Cardiac septum (tissue), 1 donor: ENCODE measurements at regions not wholly inside any gene's neighbourhood (a gene's known extent, or its start where the extent isn't known, plus 50 kb on each side); places are given as distances from the start of the nearest gene placed in this dataset.

Experiments
- DNase-seq: peaks from one replicate; pipeline ENCODE4 v3.0.0-alpha.2; 2020; ENCODE audit warnings: low spot score
- intact Hi-C: fragments of 100-400 bp; cut with DNase I; formaldehyde crosslinking; loops from one replicate; pipeline ENCODE4 v1.14.0; 2022
- donor health status: DM: no; HTN: no; CAD: no.

DNA sequence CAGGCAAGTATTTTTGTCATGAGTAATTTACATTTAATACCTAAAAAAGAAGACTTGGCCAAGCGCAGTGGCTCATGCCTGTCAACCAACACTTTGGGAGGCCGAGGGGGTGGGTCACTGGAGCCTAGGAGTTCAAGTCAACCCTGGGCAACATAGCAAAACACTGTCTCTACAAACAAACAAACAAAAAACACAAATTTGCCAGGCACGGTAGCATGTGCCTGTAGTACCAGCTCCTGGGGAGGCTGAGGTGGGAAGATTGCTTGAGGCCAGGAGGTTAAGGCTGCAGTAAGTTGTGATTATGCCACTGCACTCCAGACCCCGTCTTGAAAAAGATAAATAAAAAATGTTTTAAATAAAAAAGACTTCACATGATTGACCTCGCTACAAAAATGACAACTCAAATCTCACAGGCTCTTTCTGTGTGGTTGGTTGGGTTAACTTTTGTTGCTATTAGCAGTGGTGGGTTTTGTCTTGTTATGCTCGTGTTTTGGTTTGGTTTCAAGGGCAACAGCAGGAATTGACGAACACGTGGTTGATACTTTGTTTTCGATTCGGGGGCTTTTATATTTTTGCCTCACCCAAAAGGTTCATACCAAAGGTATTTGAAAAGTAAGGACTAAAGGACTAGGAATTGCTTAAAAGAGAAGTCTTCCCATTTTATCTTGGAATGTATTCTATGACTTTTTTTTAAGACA is 227.2 kb upstream of the MKLN1 start:
- intact Hi-C loops: loop anchor here (10.0 kb wide), 1 partner anchor 206 kb away; no protein-coding TSS in a partner anchor
- no peak for DNase-seq

DNA sequence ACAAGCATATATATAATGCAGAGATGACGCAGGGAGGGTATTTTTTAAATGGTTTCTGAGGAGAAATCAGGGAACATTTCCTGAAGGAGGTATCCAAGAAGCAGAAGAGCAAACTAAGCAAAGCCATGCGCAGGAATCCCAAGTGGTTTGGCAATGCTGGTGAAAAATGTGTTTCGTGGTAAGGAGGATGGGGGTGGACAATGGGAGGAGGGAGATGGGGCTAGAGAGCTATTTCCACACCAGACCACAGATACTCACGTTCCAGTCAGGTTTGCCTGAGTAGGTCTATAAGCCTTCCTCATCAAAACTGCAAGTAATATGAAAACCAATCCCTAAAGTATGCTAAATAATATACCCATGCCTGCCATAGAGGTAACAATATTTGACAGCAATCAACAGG is 223.7 kb upstream of the MKLN1 start:
- no peak for DNase-seq
- intact Hi-C loops: loop anchor here (2.0 to 10.0 kb wide), 2 partner anchors 27 to 209 kb away; no protein-coding TSS in a partner anchor

DNA sequence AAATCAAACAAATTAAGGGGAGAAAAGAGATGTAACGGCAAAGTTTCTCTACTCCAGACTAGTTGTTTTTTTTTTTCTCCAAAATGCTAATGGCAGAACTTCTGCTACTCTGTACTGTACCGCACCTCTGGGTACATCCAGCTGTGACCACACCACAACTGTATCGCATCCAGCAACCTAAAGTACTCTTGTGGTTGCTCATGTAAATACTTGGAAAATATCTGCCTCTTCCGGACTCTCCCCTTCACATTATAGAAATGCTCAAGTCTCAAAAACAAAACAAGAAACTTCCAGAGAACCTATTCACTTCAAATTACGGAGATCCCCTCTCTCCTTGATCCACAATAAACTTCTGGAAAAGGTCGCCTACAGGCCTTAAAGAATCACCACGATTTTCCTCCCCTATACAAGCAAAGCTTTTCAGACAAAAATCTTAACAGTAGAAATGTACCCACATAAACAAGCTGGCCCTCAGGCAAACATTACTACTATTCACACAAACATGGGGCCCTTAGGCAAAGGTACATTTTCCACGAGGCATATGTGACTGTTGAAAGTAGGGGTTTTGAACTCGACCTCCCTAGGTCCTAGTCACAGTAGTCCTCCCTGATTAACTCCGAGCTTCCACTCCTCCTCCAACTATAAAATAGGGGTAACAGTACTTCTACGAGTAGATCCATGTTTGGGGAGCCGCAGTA is 222.9 kb upstream of the MKLN1 start:
- DNase-seq: no peak

DNA sequence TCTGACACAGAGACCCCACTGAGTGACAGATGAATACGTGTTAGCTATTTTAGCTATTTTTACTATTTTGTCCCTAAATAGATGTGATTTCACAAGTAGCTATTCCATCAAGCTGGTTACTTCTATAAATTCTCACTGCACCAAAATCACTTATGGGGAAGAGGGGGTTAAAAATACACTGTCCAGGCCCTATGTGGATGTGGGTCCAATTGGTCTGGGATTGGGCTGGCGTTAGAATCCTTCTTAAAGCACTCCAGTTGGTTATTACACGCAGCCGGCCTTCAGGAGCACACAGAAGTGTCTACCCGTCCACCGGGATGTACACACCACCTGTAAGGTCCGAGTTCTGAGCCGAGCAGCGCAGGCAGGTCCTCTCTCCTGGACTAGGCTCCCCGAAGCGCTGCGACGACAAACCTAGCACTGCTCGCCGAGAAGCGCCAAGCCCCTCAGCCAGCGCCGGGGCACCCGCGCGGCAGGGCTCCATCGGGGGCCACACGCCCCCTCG is 222.3 kb upstream of the MKLN1 start:
- intact Hi-C loops: loop anchor here (2.0 to 10.0 kb wide), 4 partner anchors 29 to 211 kb away; no protein-coding TSS in a partner anchor

More for the DNA sequence above, 222.9 kb upstream of the MKLN1 start:
- intact Hi-C loops: loop anchor here (2.0 to 10.0 kb wide), 4 partner anchors 28 to 210 kb away; no protein-coding TSS in a partner anchor

DNA sequence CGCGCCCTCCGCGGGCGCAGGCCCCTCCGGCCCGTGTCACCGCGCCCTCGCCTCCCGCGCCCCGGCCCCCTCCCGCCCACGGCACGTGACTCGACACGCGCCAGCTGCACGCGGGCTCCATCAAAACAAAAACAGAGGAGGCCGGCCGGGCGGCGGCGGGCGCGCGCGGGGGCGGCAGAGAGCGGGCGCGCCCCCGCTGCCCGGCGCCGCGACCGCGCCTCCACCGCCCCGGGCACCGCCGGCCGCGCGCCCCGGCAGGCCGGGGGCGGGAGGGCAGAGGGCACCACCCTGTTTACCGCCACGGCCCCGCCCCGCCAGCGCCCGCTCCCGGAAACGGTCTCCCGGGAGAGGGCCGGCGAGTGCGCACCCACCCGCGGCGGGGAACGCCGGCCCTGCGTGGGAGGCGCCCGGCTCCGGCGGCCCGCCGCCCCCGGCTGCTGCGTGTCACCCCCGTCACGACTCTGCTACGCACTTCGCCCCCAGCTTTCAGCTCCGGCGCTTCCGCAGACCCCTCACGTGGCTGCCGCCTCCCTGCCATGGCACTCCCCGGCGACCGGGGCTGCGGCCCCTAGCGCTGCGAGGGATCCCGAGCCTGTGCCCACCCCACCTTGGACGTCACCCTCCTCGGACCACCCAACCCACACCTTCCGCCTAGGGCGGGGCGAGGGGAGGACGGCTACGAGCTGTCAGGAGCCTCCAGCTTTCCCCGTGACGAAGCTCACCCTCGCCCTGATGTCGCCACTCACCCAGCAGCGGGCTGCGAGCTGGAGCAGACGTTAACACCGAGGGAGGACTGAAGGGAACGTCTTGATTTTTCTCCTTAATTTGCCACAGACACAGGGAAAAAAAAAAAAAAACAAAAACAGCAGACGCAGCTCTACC is 221.6 kb upstream of the MKLN1 start:
- intact Hi-C loops: loop anchor here (2.0 to 10.0 kb wide), 5 partner anchors 29 to 211 kb away; no protein-coding TSS in a partner anchor
- peak; percentile 93 for DNase-seq

More for the DNA sequence above, 222.3 kb upstream of the MKLN1 start:
- no peak for DNase-seq

DNA sequence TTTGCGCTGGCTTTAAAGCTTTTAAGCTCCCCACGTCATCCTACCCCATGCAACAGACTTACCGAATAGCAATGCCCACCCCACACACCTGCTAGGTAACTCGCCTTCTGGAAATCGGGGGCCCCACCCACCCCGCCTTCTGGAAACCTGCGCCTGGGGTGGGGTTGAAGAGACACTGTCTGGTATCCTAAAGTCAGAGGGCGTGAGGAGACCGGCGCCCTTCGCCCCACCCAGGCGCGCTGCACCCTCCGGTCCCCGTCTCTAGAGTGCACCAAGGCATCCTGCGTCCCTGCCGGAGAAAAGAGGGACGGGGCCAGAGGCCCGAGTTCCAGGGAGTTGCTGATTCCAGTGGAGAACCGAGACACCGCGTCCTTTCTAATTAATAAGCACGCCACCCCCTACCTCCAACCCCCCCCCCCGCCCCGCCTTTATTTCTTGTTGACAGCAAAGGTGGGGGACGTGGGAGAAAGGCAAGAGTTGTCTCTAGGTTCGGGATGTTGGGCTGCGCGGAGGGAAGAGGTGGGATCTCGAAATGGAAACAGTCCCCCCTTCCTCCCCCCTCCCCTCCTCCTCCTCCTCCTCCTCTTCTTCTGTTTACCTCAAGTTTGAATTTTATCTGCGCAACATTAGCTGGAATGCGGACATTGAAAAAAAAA is 220.9 kb upstream of the MKLN1 start:
- no peak for DNase-seq
- intact Hi-C loops: loop anchor here (2.0 to 10.0 kb wide), 4 partner anchors 125 to 212 kb away; no protein-coding TSS in a partner anchor

DNA sequence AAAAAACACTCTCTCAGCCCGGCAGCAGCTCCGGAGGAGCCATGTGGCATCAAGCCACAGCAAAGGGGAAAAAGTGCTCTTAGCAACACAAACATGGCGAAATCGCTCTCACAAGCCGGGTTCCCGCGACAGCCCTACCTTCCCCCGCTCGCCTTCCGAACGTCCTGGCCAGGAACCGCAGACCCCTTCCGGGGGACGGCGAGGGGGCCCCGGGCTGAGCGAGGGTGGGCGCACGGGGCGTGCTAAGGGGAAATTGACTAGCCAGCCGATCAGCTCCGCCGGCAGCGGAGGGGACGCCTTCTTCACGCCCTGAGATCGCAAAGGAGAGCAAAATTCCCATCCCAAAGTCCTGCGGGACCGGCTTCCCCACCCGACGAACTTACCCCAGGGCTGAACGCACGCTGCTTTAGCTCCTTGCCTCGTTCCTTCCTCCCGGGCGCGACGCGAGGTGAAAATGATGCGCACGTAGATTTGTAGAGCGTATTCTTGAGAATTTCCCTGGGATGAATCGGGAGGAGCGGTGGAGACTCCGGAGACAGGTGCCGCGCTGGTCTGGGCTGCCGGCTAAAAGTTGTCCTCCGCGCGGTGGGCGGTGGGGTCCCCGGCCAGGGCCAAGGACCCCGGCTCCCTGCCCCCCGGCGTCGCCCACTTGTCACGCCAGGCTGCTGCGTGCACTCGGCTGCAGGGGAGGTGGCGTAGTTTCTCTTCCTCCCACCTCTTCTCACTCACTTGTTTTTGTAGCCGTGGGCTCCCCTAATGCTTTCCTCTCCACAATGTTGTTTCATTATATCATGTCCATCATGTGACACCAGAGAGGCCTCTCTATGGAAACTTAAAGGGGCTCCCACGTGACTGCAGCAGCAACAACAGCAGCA is 220.1 kb upstream of the MKLN1 start:
- DNase-seq: peak; percentile 86
- intact Hi-C loops: loop anchor here (2.0 to 10.0 kb wide), 4 partner anchors 125 to 213 kb away; no protein-coding TSS in a partner anchor

DNA sequence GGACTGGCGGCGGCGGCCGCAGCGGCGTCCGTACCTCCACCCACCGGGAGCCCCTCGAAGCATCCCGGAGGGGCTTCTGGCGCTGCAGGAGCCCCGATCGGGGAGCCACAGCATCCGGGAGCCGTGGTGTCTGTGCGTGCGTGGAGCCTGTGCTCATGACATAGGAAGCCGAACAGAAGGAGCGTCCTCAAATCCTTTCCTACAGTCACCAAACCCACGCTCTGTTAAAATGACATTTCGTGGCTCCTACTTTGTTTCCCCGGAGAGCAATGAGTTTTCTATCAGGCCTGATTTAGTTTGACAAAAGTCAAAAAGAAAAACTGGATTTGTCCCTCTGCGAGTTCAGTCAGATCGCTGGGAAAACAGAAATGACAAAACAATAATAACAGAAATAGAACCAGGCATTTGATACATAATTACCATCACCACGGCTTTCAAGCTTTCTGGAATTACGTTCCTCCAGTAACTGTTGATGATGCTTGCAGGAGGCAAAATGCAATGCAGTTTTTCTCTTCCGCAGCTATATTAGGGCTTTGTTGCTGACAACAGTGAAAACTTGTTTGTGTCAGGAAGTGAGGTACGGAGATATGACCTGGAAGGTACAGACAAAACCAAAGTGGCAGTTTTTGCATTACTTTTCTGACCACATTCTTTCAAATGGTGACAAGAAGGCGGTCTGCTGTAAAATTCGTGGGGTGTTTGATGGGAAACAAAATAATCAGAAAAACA is 219.3 kb upstream of the MKLN1 start:
- intact Hi-C loops: loop anchor here (5.0 to 10.0 kb wide), 3 partner anchors 124 to 214 kb away; no protein-coding TSS in a partner anchor
- no peak for DNase-seq

DNA sequence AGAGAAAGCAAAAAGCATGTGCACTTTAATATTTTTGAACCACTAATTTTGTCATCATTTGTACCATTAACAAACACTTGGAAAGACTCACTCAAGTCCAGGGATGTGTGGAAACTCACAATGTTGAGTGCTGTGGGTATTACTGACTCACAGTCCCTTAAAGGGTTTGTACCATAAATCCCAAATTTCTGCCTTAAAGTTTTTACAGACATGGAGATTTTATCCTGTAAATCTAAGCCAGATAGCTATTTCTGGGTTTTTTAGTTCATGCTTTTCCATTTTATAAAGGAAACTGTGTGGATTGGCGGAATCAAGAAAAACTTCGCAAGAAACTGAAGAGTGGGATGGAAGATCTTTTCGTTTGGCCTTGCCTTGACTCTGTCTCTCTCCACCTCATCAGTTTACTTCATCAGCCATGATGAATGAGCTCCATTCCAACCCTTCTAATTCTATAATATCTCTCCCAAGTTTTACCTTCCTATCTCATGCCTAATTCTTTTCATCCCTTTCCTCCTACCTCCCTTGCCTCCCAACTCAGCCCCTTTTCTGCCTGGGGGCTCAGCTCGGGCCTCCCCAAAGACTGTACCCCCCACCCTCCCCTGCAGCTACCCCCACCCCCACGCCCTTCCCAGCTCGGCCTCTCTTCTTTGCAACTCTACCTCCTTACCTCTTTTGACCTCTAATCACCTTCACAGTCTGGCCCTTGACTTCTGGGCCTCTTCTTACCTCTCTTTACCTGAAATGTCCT is 218.5 kb upstream of the MKLN1 start:
- intact Hi-C loops: loop anchor here (5.0 to 10.0 kb wide), 3 partner anchors 123 to 214 kb away; no protein-coding TSS in a partner anchor
- no peak for DNase-seq

DNA sequence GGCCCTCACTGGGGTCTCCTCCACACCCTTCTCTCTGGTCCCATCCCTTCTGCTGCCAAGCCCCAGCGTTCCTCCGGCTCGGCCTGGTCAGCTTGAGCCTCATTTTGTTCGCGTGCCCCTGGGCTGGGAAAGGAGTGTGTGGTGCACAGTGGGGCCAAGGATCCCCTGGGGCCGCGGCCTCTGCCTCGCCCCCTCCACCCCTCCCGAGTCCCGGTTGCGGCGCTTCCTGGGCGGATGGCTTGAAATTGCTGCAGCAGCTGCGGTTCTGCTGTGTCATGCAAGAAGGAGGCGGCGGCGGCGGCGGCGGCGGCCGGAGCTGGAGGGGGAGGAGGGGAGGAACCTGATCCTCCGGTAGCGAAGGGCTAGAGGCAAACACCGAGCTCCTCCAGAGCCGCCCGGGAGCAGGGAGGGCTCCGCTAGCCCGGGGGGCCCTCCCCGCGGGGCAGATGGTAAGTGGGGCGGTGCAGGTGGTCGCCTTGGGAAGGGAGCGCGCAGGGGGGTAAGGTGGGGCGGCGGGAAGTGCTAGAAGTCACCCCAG is 217.8 kb upstream of the MKLN1 start:
- intact Hi-C loops: loop anchor here (5.0 to 10.0 kb wide), 3 partner anchors 122 to 215 kb away; no protein-coding TSS in a partner anchor
- peak; percentile 94 for DNase-seq

DNA sequence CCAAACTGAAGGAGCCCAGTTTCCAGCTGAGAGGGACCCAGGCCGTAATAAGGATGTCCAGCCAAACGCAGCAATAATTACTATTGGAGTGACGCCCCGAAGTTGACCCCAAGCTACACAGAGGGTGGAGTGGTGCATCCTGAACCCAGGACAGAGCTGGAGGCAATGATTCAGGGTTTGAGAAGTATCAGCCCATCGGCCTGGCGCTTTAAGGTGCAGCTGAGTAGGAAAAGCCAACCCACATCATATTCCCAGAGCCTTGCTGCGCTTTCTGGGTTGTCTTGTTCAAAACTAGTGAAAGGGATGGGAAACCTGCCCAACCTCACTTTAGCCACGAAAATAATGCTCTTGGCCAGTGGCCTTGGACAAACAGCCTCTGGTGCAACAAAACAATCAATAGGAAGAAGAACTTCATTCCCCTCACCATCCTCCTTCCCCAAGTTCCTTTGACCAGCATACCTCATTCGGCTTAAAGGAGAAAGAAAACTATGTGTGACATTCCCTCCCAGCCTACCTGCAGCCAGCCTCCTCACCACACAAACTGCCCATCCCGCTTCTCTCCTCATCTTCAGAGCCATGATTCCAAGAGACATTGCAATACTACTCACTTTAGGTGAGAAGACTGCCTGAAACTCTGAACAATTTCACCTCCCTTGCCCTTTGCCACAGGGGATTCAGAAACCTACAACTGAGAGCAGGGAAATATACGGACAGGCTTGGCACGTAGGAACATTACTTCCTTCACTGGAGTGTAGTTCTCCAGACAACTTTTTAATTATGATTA is 217.2 kb upstream of the MKLN1 start:
- intact Hi-C loops: no loop called here
- DNase-seq: no peak

DNA sequence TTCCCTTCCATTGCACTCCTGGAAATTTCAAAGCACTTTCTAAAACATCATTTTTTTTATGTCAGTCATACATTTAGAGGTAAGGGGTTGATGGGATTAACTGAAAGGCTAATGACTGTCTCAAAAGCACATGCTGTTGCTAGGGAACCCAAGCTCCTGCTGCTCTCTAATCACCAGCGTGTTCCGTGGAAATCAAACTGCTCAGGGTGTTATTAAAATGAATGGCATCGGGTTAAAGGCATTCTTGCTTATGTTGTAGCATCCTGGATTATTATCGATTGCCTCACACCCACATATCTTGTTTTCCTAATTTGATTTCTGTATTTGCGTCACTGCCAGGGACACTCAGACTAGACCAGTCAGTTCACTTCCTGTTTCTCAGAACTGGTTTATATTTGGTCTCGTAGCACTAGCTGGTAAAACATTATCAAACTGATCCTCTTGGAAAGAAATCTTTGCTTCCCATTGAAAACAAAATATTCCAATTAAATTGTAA is 216.5 kb upstream of the MKLN1 start:
- intact Hi-C loops: no loop called here
- no peak for DNase-seq

DNA sequence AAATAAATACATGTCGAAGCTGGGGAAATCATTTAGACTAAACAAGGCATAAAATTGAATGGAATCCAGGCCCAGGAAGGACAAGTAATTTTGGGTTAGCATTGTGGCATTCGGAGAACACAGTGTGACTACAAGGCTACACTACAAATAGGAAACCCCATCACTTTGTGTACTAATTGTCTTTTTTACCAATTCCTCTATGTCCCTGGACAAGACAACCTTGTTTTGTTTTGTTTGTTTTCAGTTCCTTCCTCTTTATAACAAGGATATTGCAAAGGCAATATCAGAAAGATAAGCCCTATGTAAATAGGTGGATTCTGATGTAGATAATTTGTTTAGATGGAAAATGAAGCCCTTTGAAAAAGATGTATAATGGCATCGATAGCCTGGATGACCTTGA is 215.9 kb upstream of the MKLN1 start:
- no peak for DNase-seq
- intact Hi-C loops: no loop called here

DNA sequence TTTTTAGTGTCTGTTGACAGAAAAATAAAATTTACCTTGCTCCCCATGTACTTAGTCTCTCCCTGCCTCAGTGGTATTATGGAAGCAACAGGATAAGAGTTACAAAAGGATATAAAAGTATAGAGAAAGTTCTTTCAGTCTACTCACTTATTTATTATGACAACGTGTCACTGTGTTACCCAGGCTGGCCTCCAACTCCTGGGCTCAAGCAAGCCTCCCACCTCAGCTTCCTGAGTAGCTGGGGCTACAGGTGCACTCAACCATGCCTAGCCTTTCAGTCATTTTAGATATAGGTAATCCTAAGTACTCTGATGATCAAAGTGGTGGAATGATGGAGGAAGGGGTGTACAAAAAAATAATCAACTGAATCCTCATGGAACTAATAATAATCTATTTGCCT is 215.2 kb upstream of the MKLN1 start:
- no peak for DNase-seq
- intact Hi-C loops: no loop called here

DNA sequence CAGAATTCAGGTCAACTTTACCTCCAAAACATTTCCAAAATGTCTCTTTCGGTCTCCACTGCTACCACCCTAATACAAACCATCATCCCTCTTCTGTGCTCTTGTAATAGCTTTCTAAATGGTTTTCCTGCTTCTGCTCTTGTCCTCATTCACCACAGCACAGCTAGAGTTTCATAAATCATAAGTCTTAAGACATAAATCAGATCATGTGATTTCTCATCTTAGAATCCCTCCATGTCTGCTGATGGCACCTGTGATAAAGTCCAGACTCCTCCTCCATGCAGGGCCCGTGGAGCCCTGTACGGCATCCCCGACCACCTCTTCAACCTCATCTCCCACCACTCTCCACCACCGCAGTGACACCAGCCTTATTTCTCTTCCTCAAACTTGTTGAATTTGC is 212.3 kb upstream of the MKLN1 start:
- intact Hi-C loops: no loop called here
- no peak for DNase-seq
